ENCODE measurements at regions not wholly inside any gene's neighbourhood (a gene's known extent, or its start where the extent isn't known, plus 50 kb on each side); places are given as distances from the start of the nearest gene placed in this dataset.

DNA sequence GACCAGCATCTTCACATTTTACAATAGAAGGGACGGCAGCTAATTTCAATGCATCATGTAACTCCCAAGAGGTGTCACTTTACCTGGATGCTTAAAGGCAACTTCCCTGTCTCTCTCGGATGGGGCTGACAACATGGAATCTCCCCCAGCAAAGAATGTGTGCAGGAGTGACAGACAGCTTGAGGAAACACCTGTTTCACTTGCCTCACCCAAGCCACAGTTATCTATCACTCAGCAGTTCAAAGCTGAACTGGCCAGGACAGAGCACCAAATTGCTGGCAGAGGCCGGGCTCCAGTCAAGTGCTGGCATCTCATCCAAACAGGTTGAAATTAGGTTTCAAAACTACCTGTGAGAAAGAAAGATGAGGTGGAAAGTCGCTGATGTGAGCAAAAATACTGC, 538.0 kb upstream of the PLXNA2 start:
- Mint-ChIP-seq H3K9me3 (no peaks in the 10 kb centered on the region), H3K27ac (no peak overlapping the region), H3K27me3 (peaks cover 4 to 17% (median 6%) of the 10 kb centered on the region in 5 donors), H3K4me3 (no peak overlapping the region), H3K4me1 (no peaks in the 10 kb centered on the region), H3K36me3 (no peaks in the 10 kb centered on the region)
- ATAC-seq (no peak), DNase-seq (no peak)
- POLR2A ChIA-PET: no interaction called here

DNA sequence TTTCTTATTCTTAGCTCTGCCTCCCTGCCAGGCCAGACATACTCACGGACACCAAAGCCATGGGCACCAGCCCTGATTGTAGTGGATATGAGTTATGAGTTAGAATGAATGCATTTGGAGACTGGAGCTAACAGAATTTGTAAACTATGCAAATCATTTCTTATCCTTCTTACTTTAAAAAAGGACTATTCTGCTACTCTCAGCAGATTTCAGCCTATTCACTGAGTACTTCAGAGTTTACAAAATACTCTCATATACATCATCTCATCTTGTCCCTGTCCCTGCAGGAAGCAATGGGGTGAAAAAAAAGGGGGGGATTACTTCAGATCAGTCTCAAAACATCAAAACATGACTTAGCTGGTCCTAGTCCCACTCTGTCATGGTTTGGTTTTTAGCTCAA, 541.4 kb upstream of the PLXNA2 start:
- no peaks in the 10 kb centered on the region for H3K36me3 Mint-ChIP-seq
- H3K27ac Mint-ChIP-seq: no peak overlapping the region
- peaks cover 0 to 2% (median 0%) of the 10 kb centered on the region in 9 donors for H3K9me3 Mint-ChIP-seq
- POLR2A ChIA-PET: interaction anchor here (0.6 kb wide), 1 partner anchor 237 kb away, joined by 3 read pairs; no protein-coding TSS in a partner anchor
- peaks cover 4 to 25% (median 9%) of the 10 kb centered on the region in 5 donors for H3K27me3 Mint-ChIP-seq
- no peaks in the 10 kb centered on the region for H3K4me1 Mint-ChIP-seq
- ATAC-seq: no peak
- no peak for DNase-seq
- H3K4me3 Mint-ChIP-seq: no peak overlapping the region

DNA sequence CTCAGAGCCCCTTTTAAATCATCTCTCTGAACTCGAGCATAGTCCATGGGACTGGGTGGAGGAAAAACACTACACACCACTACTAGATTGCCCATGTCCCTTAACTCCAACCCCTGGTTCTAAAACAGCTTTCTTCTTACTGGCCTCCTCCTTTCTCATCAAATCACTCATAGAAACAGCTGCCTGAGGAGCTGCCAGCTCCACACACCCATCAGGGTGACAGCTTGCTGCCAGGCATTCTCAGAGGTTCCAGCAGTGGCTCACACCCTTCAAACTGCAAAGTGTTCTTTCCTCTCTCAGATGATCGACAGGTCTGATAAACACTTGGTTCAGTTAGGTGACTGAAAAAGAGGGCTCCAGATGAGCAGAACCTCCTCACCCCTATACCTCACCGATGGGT, 543.0 kb upstream of the PLXNA2 start:
- Mint-ChIP-seq H3K4me1 (no peaks in the 10 kb centered on the region), H3K4me3 (no peak overlapping the region), H3K9me3 (peaks cover 0 to 2% (median 0%) of the 10 kb centered on the region in 9 donors), H3K36me3 (no peaks in the 10 kb centered on the region), H3K27me3 (peaks cover 4 to 25% (median 9%) of the 10 kb centered on the region in 5 donors), H3K27ac (no peak overlapping the region)
- POLR2A ChIA-PET: no interaction called here
- DNase-seq (no peak), ATAC-seq (no peak)

- H3K9me3 Mint-ChIP-seq: peaks cover 0 to 2% (median 0%) of the 10 kb centered on the region in 9 donors
- no peak for DNase-seq
- no peaks in the 10 kb centered on the region for H3K4me1 Mint-ChIP-seq
- no peaks in the 10 kb centered on the region for H3K36me3 Mint-ChIP-seq
- H3K4me3 Mint-ChIP-seq: no peak overlapping the region
- H3K27ac Mint-ChIP-seq: no peak overlapping the region
- no peak for ATAC-seq
- POLR2A ChIA-PET: no interaction called here
- peaks cover 4 to 25% (median 9%) of the 10 kb centered on the region in 5 donors for H3K27me3 Mint-ChIP-seq
Measured at GRCh38 chr1:208788013-208788540, 543.9 kb upstream of the PLXNA2 start.

DNA sequence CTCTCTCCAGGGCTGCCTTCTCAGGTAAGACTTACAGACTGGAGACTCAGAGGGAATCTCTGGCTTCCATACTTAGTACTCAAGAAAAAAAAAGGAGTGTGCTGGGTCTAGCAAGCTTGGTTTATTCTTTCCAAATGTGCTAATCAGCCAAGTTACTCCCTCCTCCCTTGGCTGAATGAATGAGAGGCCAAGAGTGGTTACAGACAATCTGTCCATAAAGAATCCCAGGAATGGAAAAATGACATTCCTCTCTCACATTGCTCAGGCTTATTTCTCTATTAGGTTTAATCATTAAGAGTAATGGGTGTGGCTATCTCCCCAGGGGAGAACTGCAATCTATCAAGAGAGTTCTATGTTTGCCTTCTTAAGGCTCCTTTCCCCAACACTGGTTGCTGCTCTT, 547.3 kb upstream of the PLXNA2 start:
- Mint-ChIP-seq H3K36me3 (no peaks in the 10 kb centered on the region), H3K4me3 (no peak overlapping the region), H3K9me3 (peaks cover 0 to 2% (median 0%) of the 10 kb centered on the region in 9 donors), H3K4me1 (no peaks in the 10 kb centered on the region), H3K27me3 (peaks cover 2 to 36% (median 4%) of the 10 kb centered on the region in 5 donors), H3K27ac (no peak overlapping the region)
- ATAC-seq: no peak
- POLR2A ChIA-PET: no interaction called here
- DNase-seq: no peak

GRCh38 chr1:208793861-208794345, 549.7 kb upstream of the PLXNA2 start:
- no peak overlapping the region for H3K27ac Mint-ChIP-seq
- no peak for ATAC-seq
- POLR2A ChIA-PET: no interaction called here

DNA sequence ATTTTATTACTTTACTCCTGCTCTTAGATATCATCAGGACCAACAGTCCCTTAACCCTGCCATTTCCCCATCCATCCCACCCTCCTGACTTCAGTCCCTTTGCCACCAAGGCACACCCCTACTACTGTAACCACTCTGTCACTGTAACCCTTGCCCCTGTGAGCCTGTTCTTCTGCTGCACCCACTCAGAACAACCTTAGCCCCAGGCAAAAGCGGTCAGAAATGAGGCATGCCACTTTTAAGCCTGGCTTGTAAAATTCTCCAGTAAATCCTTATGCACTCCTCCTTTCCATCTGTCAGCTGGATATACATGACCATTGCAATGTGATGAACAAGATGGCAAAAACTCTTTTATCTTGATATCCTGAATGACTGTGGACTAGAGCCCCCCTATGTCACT, 555.0 kb upstream of the PLXNA2 start:
- Mint-ChIP-seq H3K9me3 (peaks cover 0 to 2% (median 0%) of the 10 kb centered on the region in 9 donors), H3K4me3 (no peak overlapping the region), H3K4me1 (no peaks in the 10 kb centered on the region), H3K27ac (no peak overlapping the region), H3K27me3 (peaks cover 0 to 15% (median 3%) of the 10 kb centered on the region in 5 donors), H3K36me3 (no peaks in the 10 kb centered on the region)
- no peak for DNase-seq
- POLR2A ChIA-PET: no interaction called here
- ATAC-seq: no peak

More at GRCh38 chr1:208793861-208794345, 549.7 kb upstream of the PLXNA2 start:
- Mint-ChIP-seq H3K27me3 (peaks cover 0 to 15% (median 0%) of the 10 kb centered on the region in 5 donors), H3K4me3 (no peak overlapping the region), H3K4me1 (no peaks in the 10 kb centered on the region), H3K9me3 (peaks cover 0 to 2% (median 0%) of the 10 kb centered on the region in 9 donors), H3K36me3 (no peaks in the 10 kb centered on the region)
- DNase-seq: no peak

DNA sequence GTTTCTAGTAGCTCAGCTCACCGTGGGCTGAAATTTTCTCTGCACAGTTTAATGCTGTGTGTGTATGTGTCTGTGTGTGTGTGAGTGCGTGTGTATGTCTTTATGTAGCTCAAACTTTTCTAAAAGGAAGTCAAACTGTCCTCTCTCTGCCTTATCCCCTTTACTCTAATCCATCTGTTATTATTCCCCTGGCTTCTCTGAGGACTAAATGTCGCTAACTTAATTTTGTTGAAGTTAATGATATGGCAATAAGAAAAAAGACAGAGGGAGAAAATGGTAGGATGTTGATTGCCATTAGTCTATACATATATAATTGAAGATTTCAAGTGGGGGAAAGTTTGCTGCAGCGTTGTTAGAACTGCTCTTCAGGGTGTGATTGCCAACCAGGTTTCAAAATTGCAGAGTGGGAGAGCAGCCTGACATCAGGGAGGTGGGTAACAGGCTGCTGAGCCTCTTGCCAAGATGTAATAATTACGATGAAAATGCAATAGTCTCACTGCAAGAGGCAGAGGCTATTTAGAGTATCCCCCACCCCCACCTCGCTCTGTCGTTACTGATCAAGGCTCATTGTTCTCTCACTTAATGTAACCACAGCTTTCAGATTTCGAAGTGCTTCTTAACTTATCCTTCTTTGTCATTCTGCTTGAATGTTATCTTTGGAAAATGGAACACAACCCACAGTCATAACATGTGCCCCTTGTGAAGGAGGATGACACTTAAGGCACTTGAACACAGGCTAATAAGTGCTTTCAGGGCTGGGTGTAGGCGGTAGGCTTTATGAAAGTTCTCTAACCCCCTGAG, 559.0 kb upstream of the PLXNA2 start:
- Mint-ChIP-seq H3K27ac (no peak overlapping the region), H3K9me3 (peaks cover 2 to 17% (median 8%) of the 10 kb centered on the region in 9 donors), H3K4me1 (no peaks in the 10 kb centered on the region), H3K4me3 (no peak overlapping the region), H3K27me3 (peaks cover 0 to 12% (median 0%) of the 10 kb centered on the region in 5 donors), H3K36me3 (no peaks in the 10 kb centered on the region)
- no peak for ATAC-seq
- POLR2A ChIA-PET: no interaction called here
- no peak for DNase-seq

DNA sequence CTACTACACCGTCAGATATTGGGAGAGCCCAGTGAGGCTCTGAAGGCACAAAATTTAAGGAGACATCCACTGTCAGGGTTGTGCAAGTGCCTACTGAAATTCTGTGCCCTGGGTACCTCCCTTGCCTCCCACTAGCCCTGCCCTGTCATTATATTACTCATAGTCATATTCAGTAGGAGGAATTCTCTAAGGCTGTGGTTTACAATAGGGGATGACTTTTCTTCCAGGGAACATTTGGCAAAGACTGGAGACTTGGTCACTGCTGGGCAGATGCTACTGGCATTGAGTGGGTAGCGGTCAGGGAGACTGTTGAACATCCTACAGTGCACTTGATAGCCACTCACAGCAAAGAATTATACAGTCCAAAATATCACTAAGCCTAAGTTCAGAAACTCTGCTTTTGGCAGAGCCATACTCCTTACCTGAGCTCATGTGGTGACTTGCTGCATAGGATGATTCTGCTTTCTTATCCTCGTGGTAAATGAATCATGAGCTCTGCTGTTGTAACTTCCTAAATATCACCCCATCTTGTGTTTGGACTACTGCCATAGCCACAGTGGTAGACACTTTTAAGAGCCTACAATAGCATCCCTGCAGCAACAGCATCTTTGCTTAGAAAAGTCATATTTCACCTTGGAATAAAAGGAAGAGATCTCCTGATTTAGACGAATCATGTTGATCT, 563.4 kb upstream of the PLXNA2 start:
- no peak for DNase-seq
- H3K36me3 Mint-ChIP-seq: no peaks in the 10 kb centered on the region
- peaks cover 4 to 20% (median 9%) of the 10 kb centered on the region in 5 donors for H3K27me3 Mint-ChIP-seq
- no peak for ATAC-seq
- POLR2A ChIA-PET: no interaction called here
- H3K4me1 Mint-ChIP-seq: no peaks in the 10 kb centered on the region
- no peak overlapping the region for H3K27ac Mint-ChIP-seq
- H3K9me3 Mint-ChIP-seq: peaks cover 2 to 36% (median 11%) of the 10 kb centered on the region in 9 donors
- no peak overlapping the region for H3K4me3 Mint-ChIP-seq

DNA sequence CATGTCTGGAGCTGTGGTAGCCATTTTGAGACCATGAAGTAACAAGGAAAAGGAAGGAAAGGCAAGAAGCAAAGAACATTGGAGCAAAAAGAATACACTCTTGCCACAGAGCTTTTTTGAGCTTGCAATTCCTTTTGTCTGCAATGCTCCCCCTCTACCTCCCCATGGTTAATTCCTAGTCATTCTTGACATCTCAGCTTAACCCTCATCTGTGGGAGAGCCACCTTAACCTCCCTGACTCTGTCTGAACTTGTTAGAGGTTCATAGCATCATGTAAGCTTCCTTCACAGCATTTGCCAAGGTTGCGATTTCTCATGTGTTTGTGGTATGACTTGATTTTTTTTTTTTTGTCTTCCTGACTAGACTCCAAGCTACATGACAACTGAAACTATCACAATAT, 564.1 kb upstream of the PLXNA2 start:
- no peak overlapping the region for H3K4me3 Mint-ChIP-seq
- ATAC-seq: no peak
- peaks cover 2 to 36% (median 12%) of the 10 kb centered on the region in 9 donors for H3K9me3 Mint-ChIP-seq
- POLR2A ChIA-PET: no interaction called here
- DNase-seq: no peak
- no peaks in the 10 kb centered on the region for H3K4me1 Mint-ChIP-seq
- no peaks in the 10 kb centered on the region for H3K36me3 Mint-ChIP-seq
- peaks cover 4 to 26% (median 10%) of the 10 kb centered on the region in 5 donors for H3K27me3 Mint-ChIP-seq
- no peak overlapping the region for H3K27ac Mint-ChIP-seq

DNA sequence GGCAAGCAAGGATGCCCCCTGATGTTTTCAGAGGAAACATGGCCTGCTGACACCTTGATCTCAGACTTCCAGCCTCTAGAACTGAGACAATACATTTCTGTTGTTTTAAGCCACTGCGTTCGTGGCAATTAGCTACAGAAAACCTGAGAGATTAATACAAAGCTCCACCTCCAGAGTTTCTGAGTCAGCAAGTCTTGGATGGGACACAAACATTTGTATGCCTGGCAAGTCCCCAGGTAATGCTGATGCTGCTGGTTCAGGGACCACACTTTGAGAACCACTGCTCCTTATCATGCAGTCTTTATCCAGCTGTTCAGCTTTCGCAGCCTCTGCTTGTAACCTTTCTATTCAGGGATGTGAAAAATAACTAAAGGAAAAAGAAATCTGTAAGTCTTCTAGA, 565.7 kb upstream of the PLXNA2 start:
- Mint-ChIP-seq H3K36me3 (no peaks in the 10 kb centered on the region), H3K27ac (no peak overlapping the region), H3K27me3 (peaks cover 4 to 35% (median 12%) of the 10 kb centered on the region in 5 donors), H3K4me1 (no peaks in the 10 kb centered on the region), H3K4me3 (no peak overlapping the region), H3K9me3 (peaks cover 0 to 31% (median 12%) of the 10 kb centered on the region in 9 donors)
- ATAC-seq (no peak), DNase-seq (no peak)
- POLR2A ChIA-PET: no interaction called here

DNA sequence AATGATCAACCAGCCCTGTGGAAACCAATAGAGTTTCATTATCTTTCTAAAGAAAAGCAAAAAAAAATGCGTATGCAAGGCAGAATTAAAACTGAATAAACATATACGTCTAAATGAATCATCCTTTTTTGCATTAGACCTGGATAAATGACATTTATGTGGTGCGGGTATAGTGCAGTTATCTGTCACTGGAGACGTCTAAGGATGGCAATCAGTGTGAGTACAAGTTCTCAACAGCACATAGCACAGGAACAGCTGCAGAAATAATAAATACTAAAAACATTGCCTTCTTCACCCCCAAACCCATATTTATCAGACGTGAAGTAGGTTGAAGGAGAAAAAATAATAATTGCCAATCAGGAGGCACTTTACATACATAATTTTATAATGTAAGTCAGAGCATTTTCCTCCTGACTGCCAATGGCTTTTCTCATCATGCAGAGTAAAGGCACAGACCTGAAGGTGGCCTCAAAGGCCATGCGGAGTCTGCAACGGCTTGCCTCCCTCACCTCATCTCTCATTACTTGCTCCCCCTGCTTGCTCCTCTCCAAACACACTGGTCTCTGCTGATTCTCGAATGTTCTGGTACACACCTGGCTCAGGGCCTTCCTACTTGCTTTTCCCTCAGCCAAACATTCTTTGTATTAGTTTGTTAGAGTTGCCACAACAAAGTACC, 574.7 kb upstream of the PLXNA2 start:
- POLR2A ChIA-PET: no interaction called here
- Mint-ChIP-seq H3K36me3 (no peaks in the 10 kb centered on the region), H3K9me3 (peaks cover 0 to 5% (median 0%) of the 10 kb centered on the region in 9 donors), H3K27me3 (peaks cover 0 to 20% (median 1%) of the 10 kb centered on the region in 5 donors), H3K27ac (no peak overlapping the region), H3K4me1 (no peaks in the 10 kb centered on the region), H3K4me3 (no peak overlapping the region)
- DNase-seq (no peak), ATAC-seq (no peak)

Measured in naive thymus-derived CD8-positive, alpha-beta T cell (primary cell).